ENCODE measurements at regions not wholly inside any gene's neighbourhood (a gene's known extent, or its start where the extent isn't known, plus 50 kb on each side); places are given as distances from the start of the nearest gene placed in this dataset.

- no peak for DNase-seq (ENCODE audit: low read depth)
Observed at GRCh38 chr4:175871774-175872405, 59.8 kb upstream of the GPM6A start.

DNA sequence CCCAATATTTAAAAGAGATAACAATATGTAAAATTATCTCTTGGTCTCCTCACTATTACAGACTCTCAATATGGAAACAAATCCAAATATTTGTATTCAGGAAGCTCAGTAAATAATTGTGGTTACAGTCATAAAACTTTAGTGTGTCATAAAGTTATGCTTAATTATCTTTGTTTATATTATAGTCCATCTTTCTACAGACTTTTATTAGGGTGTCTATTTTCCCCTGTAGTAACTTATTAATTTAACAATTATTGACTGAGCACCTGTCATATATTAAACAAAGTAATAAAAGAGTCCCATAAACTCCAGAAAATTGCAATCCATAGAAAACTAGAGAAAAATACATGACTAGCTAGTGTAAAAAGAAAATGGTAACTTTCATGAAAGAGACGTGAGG, 61.6 kb upstream of the GPM6A start:
- no peak for DNase-seq (ENCODE audit: low read depth)

DNA sequence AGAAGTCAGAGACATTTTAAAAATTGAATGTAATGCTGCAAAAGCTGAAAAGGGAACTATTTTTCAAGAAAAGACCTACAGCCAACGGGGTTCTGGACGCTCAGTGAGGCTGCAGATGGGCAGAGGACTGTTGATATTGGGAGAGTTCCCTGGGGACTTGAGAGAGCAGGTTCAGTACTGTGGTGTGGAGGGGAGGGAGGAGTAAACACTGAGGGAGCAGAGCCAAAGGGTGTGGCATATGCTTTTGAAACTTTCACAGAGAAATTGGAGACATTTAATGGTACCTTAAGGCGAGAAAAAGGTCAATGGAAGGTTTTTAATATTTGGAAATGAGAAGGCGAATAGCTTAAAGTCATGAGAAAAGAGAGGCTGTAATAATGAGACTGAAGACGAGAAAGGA, 62.2 kb upstream of the GPM6A start:
- DNase-seq (ENCODE audit: low read depth): no peak

DNA sequence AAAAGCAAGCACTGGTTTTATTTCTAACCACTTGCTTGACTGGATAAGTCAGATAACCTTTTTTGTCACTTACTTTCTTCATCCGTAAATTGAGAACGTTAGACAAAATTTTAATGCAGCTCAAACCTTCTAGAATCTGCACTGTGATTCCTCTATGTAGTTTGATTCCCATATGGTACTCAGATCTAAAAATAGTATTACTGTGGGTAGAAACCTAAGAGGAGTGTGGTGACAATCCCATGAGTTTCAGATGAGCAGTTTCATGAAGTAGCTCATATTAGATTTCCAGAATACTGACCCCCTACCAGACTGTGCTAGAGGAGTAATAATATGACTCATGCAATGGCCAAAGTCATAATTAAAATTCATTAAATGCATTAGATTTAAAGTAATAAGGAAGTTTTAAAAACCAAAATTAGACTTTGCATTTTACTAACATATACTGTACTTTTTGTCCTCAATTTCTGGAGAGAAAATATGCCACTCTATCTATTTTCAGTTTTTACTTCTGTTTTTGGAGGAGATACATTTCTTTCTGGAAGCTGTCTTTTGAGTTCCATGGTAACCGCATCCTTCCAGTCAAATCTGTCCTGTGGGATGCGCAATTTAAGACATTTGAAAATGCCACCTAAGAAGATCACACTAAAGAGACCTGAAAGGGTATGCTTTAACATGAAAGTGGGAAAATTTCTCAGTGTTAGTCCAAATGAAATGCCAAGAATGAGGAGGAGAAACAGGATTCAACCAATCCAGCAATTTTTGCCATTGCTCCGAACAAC, 64.1 kb upstream of the GPM6A start:
- DNase-seq (ENCODE audit: low read depth): no peak

DNA sequence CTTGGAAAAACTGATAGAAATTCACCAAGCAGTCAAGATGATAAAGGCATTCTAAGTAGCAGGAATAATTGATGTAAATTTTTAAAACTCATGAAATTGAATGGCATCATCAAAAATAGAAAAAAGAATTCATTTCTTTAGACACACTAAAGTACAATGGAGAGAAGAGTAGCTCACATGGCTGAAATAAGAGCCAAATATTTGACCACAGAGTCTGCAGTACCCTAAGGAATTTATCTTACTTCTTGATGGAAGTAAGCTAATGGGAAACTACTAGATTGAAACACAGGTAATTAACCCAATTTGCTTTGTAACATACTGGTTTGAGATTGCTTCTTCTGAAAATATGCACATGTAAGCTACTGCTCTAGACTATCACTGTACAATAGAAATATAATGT, 70.8 kb upstream of the GPM6A start:
- DNase-seq (ENCODE audit: low read depth): no peak

DNA sequence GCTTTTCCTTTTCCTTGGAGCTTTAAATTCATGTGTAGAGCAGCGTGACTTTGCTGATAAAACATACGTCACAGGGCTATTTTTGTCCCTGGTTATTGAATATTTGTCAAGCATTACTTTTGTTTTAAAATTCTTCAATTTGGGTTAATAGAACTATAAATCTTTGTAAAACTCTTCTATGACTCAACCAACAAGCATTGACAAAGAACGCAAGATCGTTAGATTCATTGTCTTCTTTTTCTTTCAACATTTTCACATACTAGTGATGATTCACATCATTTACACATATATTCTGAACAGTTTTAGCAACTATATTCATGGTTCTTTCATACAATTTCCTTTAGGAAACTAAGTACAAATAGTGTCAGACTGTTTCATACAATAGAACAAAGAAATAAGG, 72.0 kb upstream of the GPM6A start:
- no peak for DNase-seq (ENCODE audit: low read depth)

DNA sequence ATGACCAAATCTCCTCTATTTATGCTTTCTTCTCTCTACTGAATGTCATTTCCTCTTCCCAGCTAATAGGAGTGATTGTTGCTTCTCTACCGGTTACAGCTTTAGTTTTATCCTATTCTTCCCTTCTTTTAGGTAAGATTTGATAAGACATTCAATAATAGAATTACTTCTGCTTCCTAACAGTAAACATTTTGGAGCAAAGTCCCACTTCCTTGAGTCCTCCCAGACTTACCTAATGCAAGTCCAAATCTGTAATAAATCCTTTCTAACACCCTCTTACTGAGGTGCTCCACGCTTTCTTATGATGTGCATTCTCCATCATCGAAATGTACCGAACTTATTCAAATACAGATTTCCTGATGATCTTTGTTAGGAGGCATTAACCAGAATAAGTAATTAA, 79.2 kb upstream of the GPM6A start:
- DNase-seq (ENCODE audit: low read depth): no peak

DNA sequence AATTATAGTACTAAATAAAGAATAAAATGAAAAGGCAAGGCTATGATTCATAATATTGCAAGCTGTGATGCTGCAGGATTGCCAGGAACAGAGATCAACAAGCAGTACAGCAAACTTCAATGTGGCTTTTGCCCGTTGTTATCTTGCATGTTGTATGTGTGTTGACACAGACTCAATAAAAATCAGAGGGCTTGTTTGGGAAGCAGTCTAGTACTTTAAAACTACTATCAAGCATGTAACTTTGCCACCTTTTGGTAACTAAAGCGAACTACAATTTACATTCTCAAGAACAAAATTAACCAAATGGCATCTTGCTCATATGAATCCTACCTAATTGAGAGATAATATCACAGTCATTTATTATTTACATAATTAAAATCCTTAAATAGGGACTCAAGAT, 79.8 kb upstream of the GPM6A start:
- DNase-seq (ENCODE audit: low read depth): no peak

DNA sequence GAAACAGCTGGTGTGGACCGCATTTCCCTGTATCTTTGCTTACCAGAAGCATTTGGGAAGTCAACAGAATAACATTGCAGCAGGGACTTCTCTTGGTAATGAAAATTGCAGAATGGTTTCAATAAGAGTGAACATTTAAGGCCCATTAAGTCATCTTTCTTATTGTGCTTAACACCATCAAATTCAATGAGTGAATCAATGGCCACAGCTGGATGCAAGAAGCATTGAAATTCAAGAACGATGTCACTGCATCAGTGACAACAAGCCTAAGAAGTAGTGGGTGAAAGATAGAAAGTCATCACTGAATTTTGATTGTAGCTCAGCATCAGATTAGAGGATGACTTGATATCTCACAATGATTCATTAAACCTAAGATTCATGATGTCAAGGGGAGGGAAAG, 93.9 kb upstream of the GPM6A start:
- no peak for DNase-seq (ENCODE audit: low read depth)

DNA sequence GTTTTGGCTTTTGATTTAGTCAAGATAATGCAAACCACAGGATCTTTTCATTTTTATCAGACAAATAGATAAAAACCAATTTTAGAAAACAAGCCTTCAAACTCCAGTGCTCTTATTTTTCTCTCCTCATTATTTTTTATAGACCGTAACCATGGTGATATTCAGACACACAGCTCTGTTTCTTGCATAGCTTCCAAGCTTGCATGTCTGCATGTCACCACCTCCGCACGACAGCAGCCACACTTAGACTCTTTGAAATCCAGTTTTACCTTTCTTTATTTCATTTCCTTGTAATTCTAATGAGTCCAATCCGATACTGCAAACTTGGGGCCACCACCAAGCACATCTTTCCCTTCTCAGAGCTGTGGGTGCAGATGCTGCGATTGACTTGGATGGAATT, 94.3 kb upstream of the GPM6A start:
- no peak for DNase-seq (ENCODE audit: low read depth)

DNA sequence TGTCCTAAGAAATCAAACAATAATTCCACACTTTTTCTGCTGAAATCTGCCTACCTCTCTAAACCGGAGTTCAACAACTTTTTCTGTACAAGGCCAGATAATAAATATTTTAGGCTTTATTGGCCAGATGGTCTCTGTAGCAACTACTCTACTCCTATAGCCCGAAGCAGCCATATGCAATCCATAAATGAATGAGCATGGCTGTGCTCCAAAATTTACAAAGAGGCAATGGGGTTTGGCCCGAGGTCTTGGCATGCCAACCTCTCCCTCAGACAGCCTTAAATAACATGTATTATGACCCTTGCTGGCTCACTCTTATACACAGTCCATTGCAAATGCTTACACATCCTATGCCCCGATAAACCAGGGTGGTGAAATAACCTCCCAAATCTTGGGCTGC, 98.6 kb upstream of the GPM6A start:
- DNase-seq (ENCODE audit: low read depth): no peak

DNA sequence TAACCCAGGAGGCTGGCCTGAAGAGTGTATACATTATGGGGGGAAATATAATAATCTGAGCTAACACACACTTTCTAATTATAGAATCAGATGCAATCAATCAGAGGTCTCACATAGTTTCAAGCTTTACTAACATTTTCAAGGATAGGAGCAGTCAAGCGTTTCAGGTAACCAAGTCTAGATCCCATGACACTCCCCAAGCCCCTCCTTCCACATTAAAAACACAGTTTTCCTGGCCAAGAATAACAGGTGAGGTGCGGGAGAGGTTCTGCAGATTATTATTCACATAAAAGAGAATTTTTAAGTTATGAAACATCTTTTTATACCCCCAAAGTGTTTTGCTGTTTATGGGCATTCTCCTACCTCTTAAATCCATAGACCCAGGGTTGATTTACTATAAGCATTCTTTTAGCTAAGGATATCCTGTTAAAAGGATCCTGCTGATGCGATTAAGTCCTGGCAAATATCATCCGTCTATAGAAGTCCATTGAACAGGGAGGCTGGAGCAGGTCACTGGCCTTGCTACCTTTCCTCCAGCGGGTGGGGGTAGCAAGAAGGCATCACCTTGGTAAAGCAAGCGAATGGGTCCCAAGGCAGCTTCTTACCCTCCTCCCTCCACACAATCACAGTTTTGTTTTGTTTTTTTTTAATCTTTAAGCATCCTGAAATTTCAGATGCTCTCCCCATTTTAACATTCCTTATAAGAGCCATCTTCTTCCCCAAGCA, 104.7 kb upstream of the GPM6A start:
- no peak for DNase-seq (ENCODE audit: low read depth)

- DNase-seq (ENCODE audit: low read depth): no peak
Observed at GRCh38 chr4:175927121-175927520, 115.1 kb upstream of the GPM6A start.

GRCh38 chr4:175929441-175929840, 117.4 kb upstream of the GPM6A start:
- no peak for DNase-seq (ENCODE audit: low read depth)

GRCh38 chr4:175929932-175930331, 117.9 kb upstream of the GPM6A start:
- no peak for DNase-seq (ENCODE audit: low read depth)

GRCh38 chr4:175930471-175930870, 118.4 kb upstream of the GPM6A start:
- DNase-seq (ENCODE audit: low read depth): no peak

DNA sequence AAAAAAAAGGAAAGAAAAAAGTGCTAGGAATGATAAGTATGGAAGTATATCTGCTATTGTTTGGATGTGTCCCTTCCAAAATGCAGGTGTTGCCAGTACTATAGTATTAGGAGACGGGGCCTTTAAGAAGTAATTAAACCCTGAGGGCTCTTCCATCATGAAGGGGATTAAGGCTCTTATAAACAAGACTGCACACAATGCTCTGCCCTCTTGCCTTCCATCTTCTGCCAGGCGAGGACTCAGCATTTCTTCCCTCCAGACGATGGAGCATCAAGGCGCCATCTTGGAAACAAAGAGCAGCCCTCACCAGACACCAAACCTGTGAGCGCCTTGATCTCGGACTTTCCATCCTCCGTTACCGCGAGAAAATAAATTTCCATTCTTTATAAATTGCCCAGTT, 120.1 kb upstream of the GPM6A start:
- DNase-seq (ENCODE audit: low read depth): no peak

GRCh38 chr4:175934506-175934905, 122.4 kb upstream of the GPM6A start:
- no peak for DNase-seq (ENCODE audit: low read depth)

- no peak for DNase-seq (ENCODE audit: low read depth)
Observed at GRCh38 chr4:175935016-175935661, 123.1 kb upstream of the GPM6A start.

- no peak for DNase-seq (ENCODE audit: low read depth)
Observed at GRCh38 chr4:175944126-175944910, 121.3 kb upstream of the WDR17 start.

- no peak for DNase-seq (ENCODE audit: low read depth)
Observed at GRCh38 chr4:175946472-175947116, 119.0 kb upstream of the WDR17 start.

All from GM04504 (cell line).